ENCODE measurements at regions not wholly inside any gene's neighbourhood (a gene's known extent, or its start where the extent isn't known, plus 50 kb on each side); places are given as distances from the start of the nearest gene placed in this dataset.

DNA sequence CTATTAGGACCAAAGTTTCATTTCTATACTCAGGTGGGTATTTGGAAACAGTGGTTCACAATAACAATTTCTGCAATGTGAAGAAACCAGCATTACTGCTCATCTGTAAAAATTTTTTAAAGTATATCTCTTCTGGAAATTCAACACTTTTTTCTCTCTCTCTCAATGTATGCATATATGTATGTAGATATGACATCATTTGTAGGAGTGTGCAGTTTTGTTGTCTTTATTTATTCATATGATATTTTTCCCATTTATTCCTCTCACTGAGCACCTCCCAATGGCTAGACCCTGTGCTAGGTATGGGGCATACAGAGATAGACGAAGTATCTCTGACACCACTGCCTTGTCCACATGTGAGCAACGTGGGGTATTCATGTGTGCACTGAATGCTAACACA is 58.3 kb downstream of the RDH14 start:
- TF ChIP-seq ARNTL (CRISPR knock-in tag; IDR thresholded peaks at IDR 0.05; ENCODE audit: borderline replicate concordance, low read depth) (no peak), ZFP3 (CRISPR knock-in tag; IDR thresholded peaks at IDR 0.05) (no peak), ZFP30 (CRISPR knock-in tag; IDR thresholded peaks at IDR 0.05) (no peak), ESRRG (CRISPR knock-in tag; IDR thresholded peaks at IDR 0.05) (no peak)
- TF ChIP-seq, protein P1, sequence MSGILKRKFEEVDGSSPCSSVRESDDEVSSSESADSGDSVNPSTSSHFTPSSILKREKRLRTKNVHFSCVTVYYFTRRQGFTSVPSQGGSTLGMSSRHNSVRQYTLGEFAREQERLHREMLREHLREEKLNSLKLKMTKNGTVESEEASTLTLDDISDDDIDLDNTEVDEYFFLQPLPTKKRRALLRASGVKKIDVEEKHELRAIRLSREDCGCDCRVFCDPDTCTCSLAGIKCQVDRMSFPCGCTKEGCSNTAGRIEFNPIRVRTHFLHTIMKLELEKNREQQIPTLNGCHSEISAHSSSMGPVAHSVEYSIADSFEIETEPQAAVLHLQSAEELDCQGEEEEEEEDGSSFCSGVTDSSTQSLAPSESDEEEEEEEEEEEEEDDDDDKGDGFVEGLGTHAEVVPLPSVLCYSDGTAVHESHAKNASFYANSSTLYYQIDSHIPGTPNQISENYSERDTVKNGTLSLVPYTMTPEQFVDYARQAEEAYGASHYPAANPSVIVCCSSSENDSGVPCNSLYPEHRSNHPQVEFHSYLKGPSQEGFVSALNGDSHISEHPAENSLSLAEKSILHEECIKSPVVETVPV (CRISPR knock-in tag; IDR thresholded peaks at IDR 0.05), result no peak
- TF ChIP-seq, protein P2, sequence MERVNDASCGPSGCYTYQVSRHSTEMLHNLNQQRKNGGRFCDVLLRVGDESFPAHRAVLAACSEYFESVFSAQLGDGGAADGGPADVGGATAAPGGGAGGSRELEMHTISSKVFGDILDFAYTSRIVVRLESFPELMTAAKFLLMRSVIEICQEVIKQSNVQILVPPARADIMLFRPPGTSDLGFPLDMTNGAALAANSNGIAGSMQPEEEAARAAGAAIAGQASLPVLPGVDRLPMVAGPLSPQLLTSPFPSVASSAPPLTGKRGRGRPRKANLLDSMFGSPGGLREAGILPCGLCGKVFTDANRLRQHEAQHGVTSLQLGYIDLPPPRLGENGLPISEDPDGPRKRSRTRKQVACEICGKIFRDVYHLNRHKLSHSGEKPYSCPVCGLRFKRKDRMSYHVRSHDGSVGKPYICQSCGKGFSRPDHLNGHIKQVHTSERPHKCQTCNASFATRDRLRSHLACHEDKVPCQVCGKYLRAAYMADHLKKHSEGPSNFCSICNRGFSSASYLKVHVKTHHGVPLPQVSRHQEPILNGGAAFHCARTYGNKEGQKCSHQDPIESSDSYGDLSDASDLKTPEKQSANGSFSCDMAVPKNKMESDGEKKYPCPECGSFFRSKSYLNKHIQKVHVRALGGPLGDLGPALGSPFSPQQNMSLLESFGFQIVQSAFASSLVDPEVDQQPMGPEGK (CRISPR knock-in tag; IDR thresholded peaks at IDR 0.05; ENCODE audit: borderline replicate concordance), result no peak
